HG03342 (cell line): ENCODE measurements at regions not wholly inside any gene's neighbourhood (a gene's known extent, or its start where the extent isn't known, plus 50 kb on each side); places are given as distances from the start of the nearest gene placed in this dataset.
A peak's percentile ranks its signal among the peaks of the same experiment; 100 is the strongest.

Experiments
- ATAC-seq: cut with Tn5 transposase; IDR thresholded peaks from one replicate; pipeline ENCODE4 v1.9.1; 2021; ENCODE audit warnings: mild to moderate bottlenecking, moderate library complexity; ENCODE audit not compliant: unreplicated experiment

DNA sequence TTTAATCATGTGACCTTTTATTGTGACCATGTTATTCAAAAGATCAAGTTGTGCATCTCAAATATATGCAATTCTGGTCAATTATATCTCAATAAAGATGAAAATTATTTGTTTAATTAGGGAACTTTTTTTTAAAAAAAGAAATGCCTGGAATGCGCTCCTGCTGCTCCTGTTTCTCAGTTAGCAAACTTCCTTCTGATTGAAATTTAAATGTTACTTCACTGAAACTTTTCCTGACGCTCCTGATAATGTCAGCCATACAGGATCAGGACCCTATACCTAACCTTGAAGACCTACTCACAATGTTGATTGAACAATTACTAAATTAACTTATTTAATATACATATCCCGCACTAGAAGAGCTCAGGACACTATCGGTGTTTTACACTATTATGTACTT, 190.4 kb downstream of the MACC1 start:
- no peak for ATAC-seq

DNA sequence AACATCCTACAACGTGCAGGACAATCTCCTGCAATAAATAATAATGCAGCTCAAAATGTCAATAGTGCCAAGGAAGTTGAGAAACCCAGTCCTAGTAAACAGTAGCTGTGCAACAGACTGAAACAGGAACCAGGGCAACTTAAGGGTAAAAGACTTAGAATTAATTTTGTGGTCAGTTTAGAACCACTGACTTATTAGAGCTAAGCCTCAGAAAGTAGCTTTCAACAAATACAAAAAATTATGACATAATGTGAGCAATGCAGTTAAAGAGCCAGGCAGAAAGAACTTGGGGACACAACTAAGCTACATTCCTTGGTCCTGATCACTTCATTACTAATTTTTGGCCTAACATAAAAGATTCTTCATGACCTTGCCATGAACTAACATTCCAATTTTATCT, 195.4 kb downstream of the MACC1 start:
- ATAC-seq, result peak; percentile 75

DNA sequence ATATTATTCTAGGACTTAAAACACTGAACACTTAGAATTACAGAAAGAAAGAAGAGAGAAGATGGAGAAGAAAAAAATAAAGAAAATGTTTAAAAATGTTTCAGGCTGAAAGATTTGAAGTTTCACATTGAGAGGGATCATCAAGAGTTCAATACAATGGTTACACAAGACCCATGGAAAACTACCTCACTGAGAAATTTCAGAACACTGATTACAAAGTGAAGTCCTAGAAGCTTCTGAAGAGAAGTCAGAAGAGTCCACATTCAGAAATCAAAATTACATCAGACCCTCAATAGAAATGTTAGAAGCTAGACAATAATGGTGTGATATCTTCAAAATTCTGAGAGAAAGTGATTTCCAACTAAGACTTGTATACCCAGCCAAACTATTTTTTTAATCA, 196.1 kb downstream of the MACC1 start:
- ATAC-seq, result no peak

DNA sequence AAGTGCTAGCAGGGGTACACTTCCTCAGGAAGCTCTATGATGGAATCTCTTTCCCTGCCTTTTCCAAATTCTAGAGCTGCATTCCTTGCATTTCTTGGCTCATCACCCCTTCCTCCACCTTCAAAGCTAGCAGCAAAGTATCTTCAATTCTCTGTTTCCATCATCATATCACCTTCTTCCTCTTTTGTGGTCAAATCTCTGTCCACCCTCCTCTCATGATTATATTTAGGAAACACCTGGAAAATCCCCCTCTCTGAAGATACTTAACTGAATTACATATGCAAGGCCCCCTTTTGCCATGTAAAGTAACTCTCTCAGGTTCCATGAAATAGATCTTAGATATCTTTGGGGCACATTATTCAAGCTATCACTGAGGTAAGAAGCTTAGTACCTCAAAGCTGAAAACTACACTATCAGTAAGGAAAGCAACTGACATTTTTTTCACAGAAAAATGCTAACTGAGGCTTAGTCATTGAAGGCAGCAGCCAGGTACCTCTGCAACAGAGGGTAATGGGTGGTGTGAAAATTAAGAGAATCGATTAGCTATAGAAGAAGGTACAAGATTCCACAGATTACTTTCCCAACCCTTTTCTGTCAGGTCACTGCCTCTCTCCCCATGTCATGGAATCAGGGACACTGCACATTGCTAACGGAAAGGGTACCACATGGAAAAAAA, 197.3 kb downstream of the MACC1 start:
- ATAC-seq, result peak; percentile 85

DNA sequence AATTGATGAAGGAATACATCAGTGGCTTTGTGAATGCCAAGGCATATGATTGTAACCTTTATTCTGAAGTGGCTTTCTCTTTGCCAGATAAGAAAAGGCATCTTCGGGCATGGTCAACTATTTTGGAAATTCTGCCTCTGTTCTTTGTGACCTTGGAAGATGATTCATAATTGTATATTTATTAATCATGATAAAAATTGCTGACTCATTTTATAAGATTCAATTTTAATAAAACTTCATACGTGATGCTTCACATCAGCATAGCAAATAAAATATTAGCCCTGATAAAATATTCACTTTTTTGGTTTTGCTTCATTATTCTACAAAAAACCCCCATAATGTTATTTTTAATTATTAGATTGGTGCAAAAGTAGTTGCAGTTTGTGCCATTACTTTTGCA, 200.5 kb downstream of the MACC1 start:
- ATAC-seq, result no peak

DNA sequence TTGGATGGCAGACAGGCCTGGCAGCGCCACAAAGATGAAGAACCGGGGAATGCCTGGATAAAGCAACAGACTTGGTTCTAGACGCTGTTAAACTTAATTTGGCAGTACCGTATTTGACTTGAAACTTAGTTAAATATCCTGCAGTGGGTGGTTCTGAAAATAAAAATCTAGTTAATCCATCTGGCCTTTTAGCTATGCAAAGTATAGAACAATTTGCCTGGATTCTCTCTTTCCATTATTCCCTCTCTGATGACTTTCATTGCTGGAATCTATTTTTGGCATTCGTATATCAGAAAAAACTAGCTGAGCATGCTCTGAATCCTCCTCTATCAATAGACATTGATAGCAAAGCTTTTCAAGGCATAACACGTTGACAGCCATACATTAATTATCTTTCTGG, 203.6 kb downstream of the MACC1 start:
- no peak for ATAC-seq

DNA sequence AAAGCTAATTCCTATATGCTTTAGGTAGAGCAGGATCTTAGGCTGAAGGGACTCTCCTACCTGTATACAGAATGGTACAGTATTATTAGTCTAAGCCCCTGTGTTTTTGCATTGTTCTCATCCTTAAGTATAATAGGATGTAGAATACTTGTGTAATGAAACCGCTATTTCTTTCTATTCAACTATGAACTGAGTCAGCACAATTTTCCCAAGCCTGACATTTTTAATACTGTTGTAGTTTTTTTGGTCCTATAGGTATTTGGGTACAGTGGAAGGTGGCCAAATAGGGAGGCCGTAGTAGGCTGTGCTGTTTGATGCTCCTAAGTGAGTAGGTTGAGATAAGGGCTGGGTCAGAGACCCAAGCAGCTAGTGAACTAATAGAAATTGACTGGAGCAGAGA, 205.1 kb downstream of the MACC1 start:
- ATAC-seq, result no peak

DNA sequence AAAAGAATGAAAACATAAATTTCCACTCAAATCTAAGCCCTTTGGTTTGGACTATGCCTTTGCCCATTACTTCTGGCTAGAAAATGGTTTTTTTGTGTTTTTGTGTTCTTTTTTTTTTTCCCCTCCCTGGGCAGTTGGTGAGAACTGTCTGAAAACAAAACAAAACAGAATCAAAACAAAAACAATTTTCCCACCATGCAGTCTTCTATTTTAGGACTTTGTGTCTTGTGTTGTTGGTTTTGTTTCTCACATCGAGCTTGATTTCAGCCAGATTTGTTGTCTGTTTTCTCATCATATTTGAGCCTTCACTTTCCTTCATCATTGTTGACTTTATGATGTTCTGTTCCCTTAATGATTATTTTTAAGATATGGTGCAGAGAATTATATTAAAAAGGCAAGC, 206.3 kb downstream of the MACC1 start:
- no peak for ATAC-seq

DNA sequence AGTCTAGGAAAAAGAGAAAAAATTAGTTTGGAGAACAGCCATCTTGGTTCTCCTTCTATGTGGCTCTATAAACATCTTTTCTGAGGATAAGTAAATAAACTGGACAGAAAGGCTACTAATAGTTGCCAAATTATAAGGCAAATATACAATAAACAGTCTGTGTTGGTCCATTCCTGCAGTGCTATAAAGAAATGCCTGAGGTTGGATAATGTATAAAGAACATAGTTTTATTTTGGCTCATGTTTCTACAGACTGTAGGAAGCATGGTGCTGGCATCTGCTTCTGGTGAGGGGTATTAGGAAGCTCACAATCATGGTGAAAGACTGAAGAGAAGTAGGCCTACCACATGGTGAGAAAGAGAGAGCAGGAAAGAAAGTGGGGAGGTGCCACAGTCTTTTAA, 209.7 kb downstream of the MACC1 start:
- no peak for ATAC-seq

DNA sequence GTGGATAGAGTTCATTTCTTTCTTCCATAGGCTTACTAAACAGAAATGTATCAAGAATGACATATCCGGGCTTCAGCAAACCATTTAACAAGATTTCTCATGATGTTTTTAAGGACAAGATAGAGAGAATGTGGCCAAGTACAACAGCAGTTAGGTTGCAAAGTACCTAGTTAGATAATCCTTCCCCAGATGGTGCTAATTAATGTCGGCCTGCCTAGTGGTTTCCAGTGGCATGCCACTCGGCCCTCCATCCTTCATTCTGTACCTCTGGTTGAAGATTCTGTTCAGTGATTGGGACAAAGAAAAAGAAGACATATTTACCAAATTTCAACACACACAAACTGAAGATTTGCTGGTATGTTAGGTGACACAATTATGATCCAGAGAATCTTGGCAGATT, 212.1 kb downstream of the MACC1 start:
- no peak for ATAC-seq

DNA sequence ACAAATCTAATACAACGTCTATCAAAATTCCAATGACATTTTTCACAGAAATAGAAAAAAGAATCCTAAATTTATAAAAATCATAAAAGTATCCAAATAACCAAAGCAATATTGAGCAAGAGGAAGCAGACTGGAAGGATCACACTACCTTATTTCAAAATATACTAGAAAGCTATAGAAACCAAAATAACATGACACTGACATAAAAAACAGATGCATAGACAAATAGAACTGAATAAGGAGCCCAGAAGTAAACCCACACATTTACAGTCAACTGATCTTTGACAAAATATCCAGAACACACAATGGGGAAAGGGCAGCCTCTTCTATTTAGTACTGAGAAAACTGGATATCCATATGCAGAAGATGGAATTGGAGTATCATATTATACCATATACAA, 217.5 kb downstream of the MACC1 start:
- no peak for ATAC-seq

DNA sequence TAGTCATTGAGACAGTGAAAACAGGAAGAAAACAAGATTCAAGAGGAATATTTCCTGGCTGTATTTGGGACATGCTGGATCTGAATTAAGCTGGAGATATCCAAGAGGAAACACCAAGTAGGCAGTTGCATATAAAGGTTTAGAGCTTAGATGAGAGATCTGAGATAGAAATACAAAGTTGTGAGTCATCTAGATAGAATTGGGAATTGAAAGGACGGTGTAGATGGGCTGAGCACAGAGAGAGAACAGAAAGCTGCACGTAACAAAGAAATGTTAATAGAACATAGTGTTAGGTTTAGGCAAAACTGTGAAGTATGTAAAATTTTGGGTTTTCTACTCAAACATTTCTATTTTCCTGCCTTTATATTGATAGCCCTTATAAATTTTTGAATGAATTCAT, 218.5 kb upstream of the TMEM196 start:
- ATAC-seq, result no peak

DNA sequence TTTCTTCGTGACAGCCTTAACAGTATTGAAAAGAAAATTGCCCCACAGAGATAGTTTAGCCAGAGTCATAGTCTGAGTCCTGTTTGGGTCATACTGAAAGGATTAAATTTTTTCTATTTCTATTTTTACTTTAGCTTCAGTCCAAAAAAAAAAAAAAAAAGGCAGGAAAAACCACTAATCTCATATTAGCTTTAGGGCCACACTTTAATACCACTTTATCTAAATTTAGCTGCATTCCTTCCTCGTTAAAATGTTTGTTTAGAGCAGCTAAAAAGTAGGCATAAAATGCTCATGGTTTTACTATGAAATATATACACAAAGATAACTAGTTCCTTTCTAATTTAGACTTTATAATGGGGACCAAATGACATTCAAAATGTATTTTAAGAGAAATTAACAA, 216.5 kb upstream of the TMEM196 start:
- ATAC-seq, result no peak

DNA sequence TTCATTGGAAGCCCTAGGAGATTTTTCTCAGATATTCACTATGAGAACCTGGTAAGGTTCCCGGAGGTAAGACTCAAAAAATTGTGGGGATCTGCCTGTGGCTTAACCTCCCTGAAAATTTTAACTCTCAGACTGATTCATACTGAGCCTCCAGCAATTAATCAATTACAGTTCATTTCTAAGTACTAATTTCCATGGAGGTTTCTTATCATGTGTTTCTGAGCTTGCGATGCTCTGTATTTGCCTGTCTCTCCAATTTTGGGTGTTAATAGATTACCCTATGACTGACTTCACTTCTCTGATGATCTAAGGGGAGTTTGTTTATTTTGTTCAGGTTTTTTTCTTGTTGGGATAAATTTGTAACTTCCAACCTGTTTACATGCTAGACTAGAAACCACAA, 215.4 kb upstream of the TMEM196 start:
- ATAC-seq, result no peak

DNA sequence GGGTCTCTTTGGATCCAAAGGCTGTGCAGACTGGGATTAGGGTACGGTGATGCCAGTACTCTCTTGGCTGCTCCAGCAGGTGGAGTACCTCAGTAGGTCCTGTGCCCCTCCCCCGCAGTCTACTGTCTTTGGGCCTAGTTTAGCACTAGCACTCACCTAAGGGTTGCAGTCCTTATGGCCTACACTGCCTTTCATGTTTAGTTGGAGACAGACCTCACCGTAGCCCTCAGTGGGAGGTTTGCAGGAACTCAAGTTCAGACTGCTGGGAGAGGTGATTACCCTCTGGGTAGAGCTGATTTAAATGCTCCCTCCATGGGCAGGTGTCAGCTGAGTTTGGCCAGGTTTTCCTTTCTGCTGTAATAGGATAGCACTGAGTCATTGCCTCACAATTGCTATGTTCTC, 210.8 kb upstream of the TMEM196 start:
- no peak for ATAC-seq

DNA sequence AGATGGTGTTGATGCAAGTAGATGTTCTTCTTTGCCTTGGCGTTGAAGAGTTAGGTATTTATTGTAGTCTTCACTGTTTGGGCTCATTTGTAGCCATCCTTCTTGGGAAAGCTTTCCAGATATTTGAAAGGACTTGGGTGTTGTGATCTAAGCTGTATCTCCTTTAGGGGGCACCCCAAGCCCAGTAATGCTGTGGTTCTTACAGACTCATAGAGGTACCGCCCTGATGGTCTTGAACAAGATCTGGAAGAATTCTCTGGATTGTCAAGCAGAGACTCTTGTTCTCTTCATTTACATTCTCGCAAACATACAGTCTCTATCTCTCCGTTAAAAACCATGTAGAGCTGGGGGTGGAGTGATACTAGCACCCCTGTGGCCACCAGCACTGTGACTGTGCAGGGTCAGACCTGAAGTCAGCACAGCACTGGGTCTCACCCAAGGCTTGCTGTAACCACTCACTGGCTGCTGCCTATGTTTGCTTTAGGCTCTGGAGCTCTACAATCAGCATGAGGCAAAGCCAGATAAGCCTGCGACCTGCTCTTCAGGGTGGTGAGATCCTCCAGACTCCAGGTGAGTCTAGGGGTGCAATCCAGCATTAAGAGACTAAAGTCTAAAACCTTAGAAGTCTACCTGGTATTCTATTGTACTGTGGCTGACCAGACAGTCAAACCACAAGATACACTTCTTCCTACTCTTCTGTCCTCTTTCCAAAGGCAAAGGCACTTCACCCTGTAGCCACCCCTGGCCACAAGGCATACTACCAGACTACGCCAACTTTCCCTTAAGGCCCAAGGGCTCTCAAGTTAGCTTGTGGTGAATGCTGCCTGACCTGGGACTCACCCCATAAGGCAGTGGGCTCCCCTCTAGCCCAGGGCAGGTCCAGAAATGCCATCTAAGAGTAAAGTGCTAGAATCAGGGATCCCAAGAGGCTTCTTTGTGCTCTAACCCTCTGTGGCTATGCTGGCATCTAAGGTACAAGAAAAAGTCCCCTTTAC, 209.7 kb upstream of the TMEM196 start:
- ATAC-seq, result peak; percentile 52

DNA sequence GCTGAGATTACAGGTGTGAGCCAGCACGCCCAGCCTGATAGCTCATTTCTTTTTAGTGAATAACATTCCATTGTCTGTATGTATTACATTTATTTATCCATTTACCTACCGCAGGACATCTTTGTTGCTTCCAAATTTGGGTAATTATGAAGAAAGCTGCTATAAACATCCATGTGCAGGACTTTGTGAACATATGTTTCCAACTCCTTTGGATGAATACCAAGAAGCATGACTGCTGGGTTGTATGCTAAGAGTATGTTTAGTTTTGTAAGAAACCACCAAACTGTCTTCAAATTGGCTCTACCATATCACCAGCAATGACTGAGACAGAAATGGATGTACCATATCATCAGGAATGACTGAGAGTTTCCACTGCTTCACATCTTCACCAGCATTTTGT, 200.2 kb upstream of the TMEM196 start:
- ATAC-seq, result no peak

DNA sequence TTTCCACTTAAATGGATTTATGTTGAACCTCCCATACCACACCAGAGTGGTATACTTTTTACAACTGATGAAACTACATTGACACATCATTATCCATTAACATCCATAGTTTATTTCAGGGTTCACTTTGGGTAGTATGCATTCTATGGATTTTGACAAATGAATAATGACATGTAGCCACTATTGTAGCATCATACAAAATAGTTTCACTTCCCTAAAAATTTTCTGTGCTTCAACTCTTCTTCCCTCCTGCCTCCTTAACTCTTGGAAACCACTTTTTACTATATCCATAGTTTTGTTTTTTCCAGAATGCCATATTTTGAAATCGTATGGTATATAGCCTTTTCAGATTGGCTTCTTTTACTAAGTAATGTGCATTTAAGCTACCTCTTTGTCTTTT, 199.5 kb upstream of the TMEM196 start:
- ATAC-seq, result no peak

DNA sequence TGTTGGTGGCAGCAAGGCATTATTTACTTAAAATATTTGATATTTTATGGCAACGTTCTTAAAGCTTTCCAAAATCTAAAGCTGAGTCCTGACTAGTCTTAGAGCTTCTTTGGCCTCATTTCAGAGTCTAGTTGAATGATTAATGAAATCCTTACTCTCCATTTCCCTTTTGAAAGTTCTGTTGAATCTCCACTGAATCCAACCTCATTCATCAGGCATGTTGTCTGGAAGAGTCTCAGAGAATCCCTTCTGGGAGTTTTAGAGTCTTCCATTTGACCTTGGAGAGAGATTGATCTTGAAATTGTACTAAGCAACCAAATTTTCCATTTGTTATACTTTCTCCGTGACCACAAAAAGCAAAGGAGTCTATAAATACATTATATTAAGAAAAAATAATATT, 198.5 kb upstream of the TMEM196 start:
- no peak for ATAC-seq

DNA sequence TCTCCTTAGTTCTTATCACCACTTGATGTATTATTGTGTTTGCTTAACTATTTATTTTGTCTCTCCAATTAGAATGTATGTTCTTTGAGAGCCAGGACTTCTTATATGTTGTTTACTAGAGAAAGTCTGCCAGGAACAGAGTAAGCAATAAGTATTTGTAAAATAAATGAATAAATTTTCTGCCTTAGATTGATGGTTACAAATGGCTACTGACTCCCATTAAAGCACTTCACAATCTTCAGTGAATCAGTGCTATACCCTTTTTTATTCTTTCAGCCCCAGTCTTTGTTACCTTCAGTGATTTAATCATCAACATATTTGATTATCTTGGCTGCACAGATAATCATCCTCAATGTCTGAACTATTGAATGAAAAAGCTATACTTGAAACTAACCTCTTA, 197.1 kb upstream of the TMEM196 start:
- no peak for ATAC-seq

DNA sequence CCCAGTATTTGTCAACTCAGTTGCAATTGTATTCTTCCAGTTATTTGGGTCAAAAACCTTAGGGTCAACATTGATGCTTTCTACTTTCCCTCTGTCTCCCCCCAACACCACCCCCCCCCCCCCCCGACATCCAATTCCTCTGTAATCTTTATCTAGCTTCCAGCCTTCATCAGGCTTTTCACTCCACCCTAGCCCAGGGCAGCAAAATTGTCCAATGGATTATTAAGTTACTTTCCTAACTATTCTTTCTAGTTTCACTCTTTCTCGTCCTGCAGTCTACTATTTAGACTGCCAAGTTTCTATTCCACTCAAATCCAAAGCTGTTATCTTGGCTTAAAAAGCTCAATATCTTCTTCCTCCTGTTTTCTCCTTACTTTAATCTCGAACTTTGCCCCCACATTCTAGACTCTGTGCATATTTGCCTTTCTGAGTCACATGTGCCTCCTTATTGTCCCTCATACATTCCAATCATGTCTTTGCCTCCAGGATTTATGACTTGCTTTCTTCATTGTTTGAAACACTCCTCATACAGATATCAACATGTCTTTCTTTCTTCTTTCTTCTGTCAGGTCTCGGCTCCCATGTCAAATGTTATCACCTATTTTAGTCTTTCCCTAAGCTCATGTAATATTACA, 196.6 kb upstream of the TMEM196 start:
- no peak for ATAC-seq

DNA sequence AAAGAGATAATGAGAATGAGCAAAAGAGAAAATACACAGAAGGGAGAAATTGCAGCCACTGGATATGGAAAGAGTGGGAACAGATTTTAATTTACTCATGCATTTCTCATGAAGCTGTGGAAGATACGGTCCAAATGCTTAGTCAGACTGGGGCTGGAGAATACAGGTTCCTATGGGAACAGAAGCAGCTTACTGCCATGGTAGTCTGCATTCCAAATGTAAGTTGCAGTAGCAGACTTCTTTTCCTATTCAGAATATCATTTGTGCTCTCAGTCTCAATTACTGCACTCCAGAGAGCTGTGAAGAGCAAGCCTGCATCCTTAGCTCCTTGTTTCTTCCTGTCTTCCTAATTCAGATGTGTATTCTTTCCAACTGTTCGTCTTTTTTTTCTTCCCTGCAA, 190.8 kb upstream of the TMEM196 start:
- ATAC-seq, result no peak
